Body of pancreas (tissue), 4 donors: ENCODE measurements at regions not wholly inside any gene's neighbourhood (a gene's known extent, or its start where the extent isn't known, plus 50 kb on each side); places are given as distances from the start of the nearest gene placed in this dataset.

Experiments
- POLR2A ChIP-seq, 3 donors: fragments of 450-650 bp; IDR thresholded peaks; one replicate each; pipeline ENCODE4 v1.6.1; 2016; ENCODE audit warnings: antibody characterized with exemption in 3 of 3, mild to moderate bottlenecking in 2 of 3
- TF ChIP-seq, protein P1 (sequence below), 7 experiments: fragments of 450-650 bp in 4 of 7; fragments of 200-600 bp in 3 of 7; sonication (generic) in 3 of 7; IDR thresholded peaks; one replicate each; pipeline ENCODE4 v1.5.1; 2016 to 2019; ENCODE audit warnings: antibody characterized with exemption in 7 of 7

DNA sequence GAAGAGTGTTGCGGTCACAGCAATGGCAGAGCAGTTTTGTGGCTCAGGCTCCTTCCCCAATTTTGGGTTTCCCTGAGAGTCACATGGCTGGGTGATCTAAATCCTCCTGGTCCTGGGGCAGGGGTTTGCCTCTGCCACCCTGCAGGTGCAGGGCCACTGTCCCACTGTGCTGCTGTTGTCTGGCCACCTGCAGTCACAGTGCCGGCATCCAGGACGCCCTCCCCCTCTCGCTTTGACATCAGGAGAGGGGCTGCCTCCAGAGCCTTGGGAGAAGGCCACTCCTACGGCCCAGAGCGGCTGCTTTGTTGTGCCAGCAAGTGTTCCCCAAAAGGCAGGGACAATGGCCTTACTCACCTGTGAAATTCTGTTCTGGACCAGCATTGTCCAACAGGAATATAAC is 449.0 kb downstream of the QKI start:
- no peak for TF ChIP-seq POLR2A (IDR thresholded peaks at IDR 0.05)
- TF ChIP-seq, protein P1, sequence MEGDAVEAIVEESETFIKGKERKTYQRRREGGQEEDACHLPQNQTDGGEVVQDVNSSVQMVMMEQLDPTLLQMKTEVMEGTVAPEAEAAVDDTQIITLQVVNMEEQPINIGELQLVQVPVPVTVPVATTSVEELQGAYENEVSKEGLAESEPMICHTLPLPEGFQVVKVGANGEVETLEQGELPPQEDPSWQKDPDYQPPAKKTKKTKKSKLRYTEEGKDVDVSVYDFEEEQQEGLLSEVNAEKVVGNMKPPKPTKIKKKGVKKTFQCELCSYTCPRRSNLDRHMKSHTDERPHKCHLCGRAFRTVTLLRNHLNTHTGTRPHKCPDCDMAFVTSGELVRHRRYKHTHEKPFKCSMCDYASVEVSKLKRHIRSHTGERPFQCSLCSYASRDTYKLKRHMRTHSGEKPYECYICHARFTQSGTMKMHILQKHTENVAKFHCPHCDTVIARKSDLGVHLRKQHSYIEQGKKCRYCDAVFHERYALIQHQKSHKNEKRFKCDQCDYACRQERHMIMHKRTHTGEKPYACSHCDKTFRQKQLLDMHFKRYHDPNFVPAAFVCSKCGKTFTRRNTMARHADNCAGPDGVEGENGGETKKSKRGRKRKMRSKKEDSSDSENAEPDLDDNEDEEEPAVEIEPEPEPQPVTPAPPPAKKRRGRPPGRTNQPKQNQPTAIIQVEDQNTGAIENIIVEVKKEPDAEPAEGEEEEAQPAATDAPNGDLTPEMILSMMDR (IDR thresholded peaks at IDR 0.05), result no peak
